B cell (primary cell): ENCODE measurements at regions not wholly inside any gene's neighbourhood (a gene's known extent, or its start where the extent isn't known, plus 50 kb on each side); places are given as distances from the start of the nearest gene placed in this dataset.

Source experiments
- ATAC-seq: fragments of 200-7000 bp; cut with Tn5 transposase; one replicate; pipeline ENCODE4 v1.10.0; 2021; ENCODE audit warnings: low read depth, mild to moderate bottlenecking, moderate number of reproducible peaks, moderate library complexity
- CTCF ChIA-PET: fragments of 350-600 bp; sonication (Branson Sonifier 250); formaldehyde crosslinking; loops from one replicate; lab custom pipeline; 2021; ENCODE audit warnings: antibody characterized with exemption, inconsistent platforms; lab: Charles Lee
- POLR2A ChIA-PET: fragments of 350-600 bp; sonication (Branson Sonifier 250); formaldehyde crosslinking; loops from one replicate; lab custom pipeline; 2021; ENCODE audit warnings: antibody characterized with exemption; lab: Charles Lee
- DNase-seq: peaks from one replicate; pipeline ENCODE4 v3.0.0; 2013
- H2AFZ ChIP-seq: 2 replicates; pipeline ENCODE4 v1.6.1; 2012; ENCODE audit warnings: mild to moderate bottlenecking, low read depth, low read length; ENCODE audit not compliant: insufficient read depth, poor library complexity, severe bottlenecking
- H3K27ac ChIP-seq, 2 donors: 1 replicate in 1 of 2; 2 replicates in 1 of 2; pipeline ENCODE4 v1.5.1; 2012 to 2013; ENCODE audit warnings: low read length in 2 of 2, mild to moderate bottlenecking in 2 of 2, moderate library complexity in 1 of 2
- H3K27me3 ChIP-seq, 4 experiments: fragments of 200-600 bp in 1 of 4; sonication (generic) in 1 of 4; replicated peaks in 1 of 4; 1 replicate in 2 of 4; 2 replicates in 2 of 4; pipeline versions ENCODE4 v1.6.1 to v1.7.0; 2013 to 2016; ENCODE audit warnings: low read length in 3 of 4, mild to moderate bottlenecking in 2 of 4, mixed read lengths in 1 of 4, moderate library complexity in 1 of 4; ENCODE audit not compliant: insufficient read depth in 4 of 4, control insufficient read depth in 3 of 4; ENCODE audit errors: control extremely low read depth in 1 of 4
- H3K36me3 ChIP-seq, 2 experiments: replicated peaks in 1 of 2; 1 replicate in 1 of 2; 2 replicates in 1 of 2; pipeline versions ENCODE4 v1.6.1 to v1.7.1; 2013; ENCODE audit warnings: low read length in 1 of 2; ENCODE audit not compliant: insufficient read depth in 2 of 2, control insufficient read depth in 1 of 2; ENCODE audit errors: control extremely low read depth in 1 of 2, extremely low read depth in 1 of 2
- H3K4me1 ChIP-seq, 2 donors: fragments of 200-600 bp in 1 of 2; sonication (generic) in 1 of 2; 1 replicate in 1 of 2; 2 replicates in 1 of 2; pipeline versions ENCODE4 v1.5.1 to v1.6.1; 2013 to 2017; ENCODE audit warnings: low read length in 2 of 2; ENCODE audit not compliant: control insufficient read depth in 2 of 2, insufficient read depth in 2 of 2
- H3K4me2 ChIP-seq: replicated peaks from 2 replicates; pipeline ENCODE3; 2012; ENCODE audit warnings: mild to moderate bottlenecking, low read depth, low read length; ENCODE audit not compliant: poor library complexity, severe bottlenecking
- H3K4me3 ChIP-seq, 5 experiments: fragments of 200-600 bp in 1 of 5; sonication (generic) in 1 of 5; 1 replicate in 3 of 5; 2 replicates in 2 of 5; pipeline versions ENCODE4 v1.5.1 to v1.7.0; 2011 to 2016; ENCODE audit warnings: low read length in 4 of 5, mild to moderate bottlenecking in 4 of 5, low read depth in 2 of 5, control low read depth in 1 of 5, moderate library complexity in 1 of 5; ENCODE audit not compliant: insufficient read depth in 1 of 5; ENCODE audit errors: control extremely low read depth in 1 of 5, extremely low read depth in 1 of 5
- H3K79me2 ChIP-seq: fragments of 200-600 bp; sonication (generic); one replicate; pipeline ENCODE4 v1.6.0; 2016; ENCODE audit warnings: low read length; ENCODE audit not compliant: control insufficient read depth, insufficient read depth
- H3K9ac ChIP-seq: fragments of 200-600 bp; sonication (generic); 2 replicates; pipeline ENCODE4 v1.6.1; 2017; ENCODE audit warnings: mild to moderate bottlenecking, low read length, moderate library complexity
- H3K9me3 ChIP-seq, 3 donors: one replicate each; pipeline versions ENCODE4 v1.6.1 to v1.7.1; 2013; ENCODE audit warnings: low read length in 2 of 3; ENCODE audit not compliant: control insufficient read depth in 2 of 3, insufficient read depth in 1 of 3; ENCODE audit errors: control extremely low read depth in 1 of 3
- H4K20me1 ChIP-seq: 2 replicates; pipeline ENCODE4 v1.6.0; 2012; ENCODE audit warnings: mild to moderate bottlenecking, low read length; ENCODE audit not compliant: insufficient read depth, control insufficient read depth, poor library complexity, severe bottlenecking
- H3K27ac Mint-ChIP-seq: one replicate; pipeline ENCODE4 v1.8.0; 2021; ENCODE audit warnings: mixed read lengths
- H3K27me3 Mint-ChIP-seq: one replicate; pipeline ENCODE4 v1.8.0; 2021; ENCODE audit warnings: mixed read lengths
- H3K4me1 Mint-ChIP-seq: one replicate; pipeline ENCODE4 v1.8.0; 2021; ENCODE audit warnings: mixed read lengths
- H3K4me3 Mint-ChIP-seq: one replicate; pipeline ENCODE4 v1.8.0; 2021; ENCODE audit warnings: mixed read lengths
- H3K9me3 Mint-ChIP-seq: one replicate; pipeline ENCODE4 v1.8.0; 2022; ENCODE audit warnings: mixed read lengths; ENCODE audit not compliant: insufficient read depth
- CTCF ChIP-seq: fragments of 200-600 bp; IDR thresholded peaks from one replicate; pipeline ENCODE4 v1.8.0; 2022; ENCODE audit warnings: antibody characterized with exemption, mild to moderate bottlenecking
- EZH2 ChIP-seq: IDR thresholded peaks from 2 replicates; pipeline ENCODE4 v1.6.1; 2012; ENCODE audit warnings: borderline replicate concordance, low read depth, mild to moderate bottlenecking, moderate library complexity, low read length; ENCODE audit not compliant: insufficient read depth, poor library complexity, severe bottlenecking
- WGBS: methylation state at CpG from one replicate; pipeline ENCODE4 v1.1.5; 2013; ENCODE audit warnings: missing lambda C conversion rate; ENCODE audit not compliant: insufficient coverage; 5-methylcytosine and 5-hydroxymethylcytosine counted together
- intact Hi-C: fragments of 100-400 bp; cut with micrococcal nuclease; formaldehyde crosslinking; loops from one replicate; pipeline ENCODE4 v1.10.0; 2022

GRCh38 chr3:72081471-72082185 lies 296.7 kb upstream of the PROK2 start:
- ATAC-seq (no peak), DNase-seq (peak; percentile 44)
- Histone ChIP-seq H3K9ac (peak overlapping the region; percentile 16), H3K79me2 (no peaks in the 10 kb centered on the region), H3K4me1 (peaks cover 68 to 80% of the 10 kb centered on the region in 2 donors), H3K27me3 (peaks cover 0 to 6% (median 2%) of the 10 kb centered on the region in 4 experiments), H2AFZ (no peak overlapping the region), H3K4me3 (peak overlapping the region in 2 of 5 experiments; percentile 12 to 31), H3K9me3 (peaks cover 0 to 3% (median 1%) of the 10 kb centered on the region in 3 donors), H4K20me1 (no peaks in the 10 kb centered on the region), H3K4me2 (peak overlapping the region; percentile 63), H3K36me3 (no peaks in the 10 kb centered on the region), H3K27ac (no peak overlapping the region)
- CTCF ChIA-PET, result interaction anchor here (1.2 to 1.8 kb wide), 3 partner anchors 8 to 81 kb away, joined by 3 to 4 read pairs (median 3); no protein-coding TSS in a partner anchor
- WGBS, result 0% methylated on average over 1 of the region's 6 CpGs
- peaks cover 8% of the 10 kb centered on the region for H3K27me3 Mint-ChIP-seq
- H3K27ac Mint-ChIP-seq, result peak overlapping the region; percentile 4
- H3K4me3 Mint-ChIP-seq, result peak overlapping the region; percentile 61
- no peak for TF ChIP-seq CTCF
- no peak for TF ChIP-seq EZH2
- POLR2A ChIA-PET, result interaction anchor here (0.7 to 1.1 kb wide), 2 partner anchors 19 to 227 kb away, joined by 3 read pairs; no protein-coding TSS in a partner anchor
- H3K4me1 Mint-ChIP-seq, result peaks cover 74% of the 10 kb centered on the region
- intact Hi-C loops, result loop anchor here (2.0 to 5.0 kb wide), 4 partner anchors 81 to 365 kb away; partner anchors contain the start of gene RYBP
- H3K9me3 Mint-ChIP-seq, result no peaks in the 10 kb centered on the region

- CTCF ChIA-PET, result interaction anchor here (1.2 kb wide), 1 partner anchor 82 kb away, joined by 3 read pairs; no protein-coding TSS in a partner anchor
- no peak overlapping the region for H3K27ac ChIP-seq
- peaks cover 66 to 74% of the 10 kb centered on the region in 2 donors for H3K4me1 ChIP-seq
- Mint-ChIP-seq H3K9me3 (no peaks in the 10 kb centered on the region), H3K4me1 (peaks cover 73% of the 10 kb centered on the region), H3K4me3 (peak overlapping the region; percentile 14), H3K27me3 (no peaks in the 10 kb centered on the region), H3K27ac (no peak overlapping the region)
- H3K36me3 ChIP-seq, result no peaks in the 10 kb centered on the region
- peaks cover 0 to 3% (median 0%) of the 10 kb centered on the region in 4 experiments for H3K27me3 ChIP-seq
- H3K9me3 ChIP-seq, result peaks cover 0 to 8% (median 7%) of the 10 kb centered on the region in 3 donors
- DNase-seq, result no peak
- no peaks in the 10 kb centered on the region for H3K79me2 ChIP-seq
- intact Hi-C loops, result loop anchor here (5.0 kb wide), 2 partner anchors 82 to 187 kb away; no protein-coding TSS in a partner anchor
- ATAC-seq, result no peak
- POLR2A ChIA-PET, result interaction anchor here (0.7 kb wide), 1 partner anchor 227 kb away, joined by 3 read pairs; no protein-coding TSS in a partner anchor
- no peak overlapping the region for H3K4me2 ChIP-seq
- TF ChIP-seq EZH2 (no peak), CTCF (no peak)
- no peaks in the 10 kb centered on the region for H4K20me1 ChIP-seq
- H3K9ac ChIP-seq, result no peak overlapping the region
- 100% methylated on average over 4 of the region's 5 CpGs for WGBS
- no peak overlapping the region for H2AFZ ChIP-seq
- H3K4me3 ChIP-seq, result no peak overlapping the region
These were observed 295.9 kb upstream of the PROK2 start for GRCh38 chr3:72080800-72081199.
